HG03442 (cell line): ENCODE measurements at regions not wholly inside any gene's neighbourhood (a gene's known extent, or its start where the extent isn't known, plus 50 kb on each side); places are given as distances from the start of the nearest gene placed in this dataset.

Source experiments
- ATAC-seq: cut with Tn5 transposase; IDR thresholded peaks from one replicate; pipeline ENCODE4 v1.9.1; 2021; ENCODE audit warnings: mild to moderate bottlenecking, moderate library complexity; ENCODE audit not compliant: unreplicated experiment

DNA sequence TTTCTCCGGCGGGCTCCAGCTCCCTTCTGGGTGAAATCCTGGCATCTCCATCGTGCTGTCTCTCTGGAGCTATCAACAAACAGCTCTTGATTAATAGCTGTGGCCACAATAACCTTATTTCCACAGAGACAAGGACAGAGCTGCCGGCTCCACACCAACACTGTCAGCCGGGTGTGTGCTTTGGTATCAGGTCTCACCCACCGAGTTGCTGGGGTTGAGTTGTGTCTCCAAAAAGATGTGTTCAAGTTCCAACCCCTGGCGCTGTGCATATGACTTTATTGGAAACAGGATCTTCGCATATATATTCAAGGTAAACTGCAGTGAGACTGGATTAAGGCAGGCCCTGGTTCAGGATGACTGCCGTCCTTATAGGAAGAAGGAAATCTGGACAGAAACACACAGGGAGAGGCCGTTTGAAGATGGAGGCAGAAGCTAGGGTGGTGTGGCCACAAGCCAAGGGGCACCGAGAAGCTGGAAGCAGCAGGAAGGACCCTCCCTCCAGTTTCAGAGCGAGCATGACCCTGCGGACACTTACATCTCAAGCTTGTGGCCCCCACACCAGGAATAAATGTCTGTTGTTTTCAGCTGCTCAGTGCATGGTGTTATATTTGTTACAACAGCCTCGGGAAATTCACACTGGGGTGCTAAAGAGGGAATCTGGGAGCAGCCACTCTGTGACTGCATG lies 88.4 kb upstream of the TMPRSS2 start:
- no peak for ATAC-seq

DNA sequence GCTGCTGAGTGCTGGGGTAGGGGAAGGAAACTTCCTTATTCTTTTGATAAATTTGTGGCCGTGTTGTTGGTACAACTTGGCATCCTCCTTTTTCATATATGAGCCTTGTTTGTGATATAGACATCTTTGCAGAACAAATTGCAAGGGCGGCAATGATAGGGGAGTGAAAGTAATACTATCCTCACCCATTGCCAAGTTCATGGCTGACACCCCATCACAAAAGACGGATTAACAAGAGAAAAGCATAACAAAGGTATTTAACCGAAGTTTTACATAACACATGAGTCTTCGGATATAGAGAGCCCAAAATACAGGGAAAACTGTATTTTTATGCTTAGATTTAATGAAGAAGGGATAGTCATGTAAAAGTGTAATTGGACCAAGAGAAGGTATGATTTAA lies 86.3 kb upstream of the TMPRSS2 start:
- no peak for ATAC-seq

DNA sequence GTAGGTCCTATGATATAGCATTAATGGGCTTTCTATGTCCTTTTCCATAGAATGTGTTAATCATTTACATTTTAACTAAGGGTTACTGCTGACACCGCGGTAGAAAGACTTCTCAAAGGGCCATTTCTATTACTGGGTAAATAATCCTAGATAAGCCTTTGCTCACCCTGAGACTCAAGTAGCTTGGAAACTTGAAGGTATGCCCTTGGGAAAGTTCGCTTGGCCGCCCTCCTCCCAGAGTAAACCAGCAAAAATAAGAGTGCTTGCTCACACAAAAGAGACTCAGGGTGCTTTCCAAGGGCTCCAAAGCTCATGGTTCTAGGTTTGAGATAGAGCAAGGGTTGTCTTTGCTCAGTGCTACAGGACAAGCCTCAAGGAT lies 85.8 kb upstream of the TMPRSS2 start:
- no peak for ATAC-seq

DNA sequence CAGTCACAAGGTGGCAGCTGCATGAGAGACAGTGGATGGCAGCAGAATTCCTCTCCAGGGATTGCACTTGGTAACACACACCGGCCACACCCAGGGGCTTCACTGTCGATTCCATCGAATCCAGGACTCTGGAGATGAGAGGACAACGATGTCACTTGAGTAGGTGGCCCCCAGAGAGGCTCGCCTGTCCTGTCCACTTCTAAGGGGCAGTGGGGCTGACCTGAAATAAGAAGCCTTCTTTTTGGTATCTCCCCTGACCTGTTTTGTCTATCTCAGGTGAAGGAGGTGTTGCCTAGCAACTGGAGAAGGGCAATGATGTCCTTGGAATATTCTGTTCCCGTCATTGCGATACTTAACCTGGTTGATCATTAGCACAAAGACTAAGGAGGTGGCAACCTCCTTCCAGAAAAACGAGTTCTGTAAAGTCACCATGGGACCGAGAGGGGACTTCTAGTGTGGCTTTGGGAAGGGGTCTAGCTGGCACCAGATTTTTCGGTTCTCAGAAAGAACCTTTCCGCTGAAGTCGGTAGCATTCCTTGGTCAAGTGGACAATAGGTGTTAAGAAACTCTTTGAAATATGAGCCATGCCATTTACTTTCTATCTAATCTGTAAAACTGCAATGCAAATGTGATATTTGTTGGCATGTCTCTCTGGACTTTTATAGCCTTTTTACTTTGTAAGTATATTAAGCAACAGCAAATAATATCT lies 85.2 kb upstream of the TMPRSS2 start:
- ATAC-seq, result no peak

DNA sequence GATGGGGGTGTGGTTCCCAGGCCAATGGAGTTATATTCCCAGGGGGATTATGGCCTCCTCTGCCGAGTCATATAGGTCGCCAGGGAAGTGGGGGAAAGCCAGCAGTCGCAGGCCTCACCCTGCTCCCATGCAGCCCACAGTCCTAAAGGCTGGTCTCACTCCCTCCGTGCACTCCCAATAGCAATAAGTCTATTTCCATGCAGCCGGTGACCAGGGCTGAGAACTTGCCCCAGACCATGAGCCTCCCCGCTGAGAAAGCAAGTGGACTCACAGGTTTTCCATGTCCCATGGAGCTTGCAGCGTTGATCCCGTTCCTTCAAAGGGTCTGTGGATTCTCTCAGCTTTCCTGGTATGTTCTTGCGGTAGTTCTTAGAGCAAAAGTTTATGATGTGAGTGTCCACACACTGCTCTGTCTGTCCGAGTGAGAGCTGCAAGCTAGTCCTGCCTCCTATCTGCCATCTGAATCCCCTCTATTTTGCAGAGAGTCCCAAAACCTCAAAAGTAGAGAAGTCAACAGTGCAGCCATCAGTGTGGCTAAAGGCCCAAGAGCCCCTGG lies 81.7 kb upstream of the TMPRSS2 start:
- ATAC-seq, result no peak

DNA sequence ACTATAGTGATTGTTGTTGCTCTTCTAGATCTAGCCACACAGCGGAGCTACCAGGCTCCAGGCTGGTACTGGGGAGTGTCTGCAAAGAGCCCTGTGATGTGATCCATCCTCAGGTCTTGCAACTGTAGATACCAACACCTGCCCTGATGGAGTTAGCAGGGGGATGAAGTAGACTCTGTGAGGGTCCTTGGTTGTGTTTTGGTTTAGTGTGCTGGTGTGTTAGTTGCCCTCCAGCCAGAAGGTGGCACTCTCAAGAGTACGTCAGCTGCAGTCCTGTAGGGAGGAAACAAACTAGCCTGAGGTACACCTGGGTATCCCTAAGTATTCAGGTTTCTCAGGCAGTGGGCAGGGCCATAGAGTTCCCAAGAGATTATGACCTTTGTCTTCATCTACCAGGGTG lies 81.2 kb upstream of the TMPRSS2 start:
- ATAC-seq, result no peak

DNA sequence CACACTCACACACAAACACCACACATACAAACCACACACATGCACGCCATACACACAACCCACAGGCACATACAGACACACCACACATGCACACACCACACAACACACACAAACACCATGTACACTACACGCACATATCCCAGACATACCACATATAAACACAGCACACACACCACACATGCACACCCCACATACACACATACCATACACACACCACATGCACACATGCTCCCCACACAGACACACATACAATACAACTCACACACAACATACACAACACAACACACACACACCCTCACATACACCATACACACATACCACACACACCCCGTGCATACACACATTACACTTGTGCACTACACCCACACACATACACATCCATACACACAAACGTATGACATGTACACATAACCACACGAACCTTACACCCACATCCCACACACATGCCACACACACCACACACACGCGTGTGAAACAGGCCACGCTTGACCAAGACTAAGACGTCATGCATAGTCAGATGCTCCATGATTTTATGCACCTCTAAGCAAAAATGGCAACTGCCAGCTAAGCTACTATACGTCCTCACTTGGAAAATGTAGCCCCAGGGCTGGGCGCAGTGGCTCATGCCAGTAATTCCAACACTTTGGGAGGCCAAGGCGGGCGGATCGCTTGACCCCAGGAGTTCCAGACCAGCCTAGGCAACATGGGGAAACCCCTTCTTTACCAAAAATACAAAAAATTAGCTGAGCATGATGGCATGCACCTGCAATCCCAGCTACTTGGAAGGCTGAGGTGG lies 77.4 kb upstream of the TMPRSS2 start:
- ATAC-seq, result no peak

DNA sequence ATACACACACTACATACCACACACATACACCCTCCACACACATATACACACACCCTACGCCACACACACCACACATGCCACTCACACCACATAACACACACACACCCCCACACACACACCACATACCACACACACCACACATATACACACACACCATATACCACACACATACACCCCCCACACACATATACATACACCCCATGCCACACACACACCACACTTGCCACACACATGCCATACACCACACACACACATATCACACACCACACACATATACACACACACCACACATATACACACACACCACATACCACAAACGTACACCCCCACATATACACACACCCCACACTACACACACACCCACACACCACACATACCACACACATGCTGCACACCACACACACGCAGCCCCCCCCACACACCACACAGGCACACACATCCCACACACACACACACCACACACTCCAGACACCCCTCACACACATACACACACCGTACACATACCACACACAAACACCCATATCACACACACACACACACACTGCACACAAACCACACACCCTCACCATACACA lies 76.7 kb upstream of the TMPRSS2 start:
- no peak for ATAC-seq

DNA sequence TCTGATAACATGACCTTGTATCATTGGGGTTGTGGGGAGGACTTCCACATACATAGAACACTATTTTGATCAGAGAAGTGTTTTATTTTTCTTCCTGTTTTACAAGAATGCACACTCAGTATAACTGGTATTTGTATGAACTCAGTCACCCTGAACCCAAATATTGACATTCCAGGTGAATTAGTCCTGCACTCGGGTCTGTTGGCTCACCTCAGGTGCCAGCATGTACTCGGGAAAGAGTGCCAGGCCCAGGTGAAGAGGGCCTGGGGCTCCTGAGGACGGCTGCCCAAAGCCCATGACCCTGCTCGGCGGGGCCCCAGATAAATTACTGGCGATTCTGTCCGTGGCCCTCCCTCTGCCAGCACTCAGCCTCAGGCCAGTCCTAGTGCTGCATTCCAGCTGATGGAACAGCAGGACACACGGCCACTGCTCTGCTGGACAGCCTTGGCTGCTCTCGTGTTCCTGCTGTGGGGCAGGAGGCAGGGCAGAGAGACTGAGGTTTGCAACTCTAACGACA lies 75.4 kb upstream of the TMPRSS2 start:
- ATAC-seq, result no peak

DNA sequence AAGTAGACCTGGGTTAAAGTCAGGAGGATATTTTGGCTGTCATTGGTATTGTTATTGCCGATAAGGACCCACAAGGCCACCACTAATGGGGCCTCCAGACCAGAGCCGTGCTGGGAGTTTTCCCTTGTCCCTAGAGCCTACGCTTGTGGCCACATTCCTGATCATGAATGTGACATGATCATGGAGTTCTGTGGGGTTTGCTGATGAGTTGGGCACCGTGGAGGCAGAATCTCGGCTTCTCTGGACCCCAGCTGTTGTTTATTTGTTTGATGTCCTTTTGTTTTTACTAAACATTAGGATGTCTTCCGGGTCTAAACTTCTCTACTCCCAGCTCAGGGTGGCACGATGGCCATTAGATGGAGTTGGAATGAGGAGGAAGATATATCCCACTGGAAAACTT lies 74.9 kb upstream of the TMPRSS2 start:
- ATAC-seq, result no peak

DNA sequence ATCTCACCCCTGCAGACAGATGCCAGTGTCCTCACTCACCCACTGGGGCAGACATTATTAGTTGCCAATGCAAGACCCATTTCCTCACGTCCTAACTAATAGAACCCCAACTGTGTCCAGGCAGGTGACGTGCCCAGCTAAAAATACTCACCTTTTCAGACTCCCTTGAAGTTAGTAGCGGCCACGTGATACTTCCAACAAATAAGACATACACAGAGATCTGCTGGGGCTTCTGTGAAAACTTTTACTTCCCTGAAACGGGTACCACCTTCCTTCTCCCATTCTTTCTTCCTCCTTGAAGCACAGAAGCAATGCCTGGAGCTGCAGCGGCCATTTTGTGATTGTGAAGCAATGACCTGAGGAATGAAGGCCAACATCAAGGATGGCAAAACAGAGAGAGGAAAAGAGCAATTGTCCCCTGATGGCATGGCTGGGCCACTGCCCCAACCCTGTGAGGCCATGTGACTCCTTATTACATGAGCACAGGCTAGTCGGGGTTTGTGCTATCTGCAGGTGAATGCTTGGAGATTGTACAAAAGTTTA lies 74.4 kb upstream of the TMPRSS2 start:
- no peak for ATAC-seq

DNA sequence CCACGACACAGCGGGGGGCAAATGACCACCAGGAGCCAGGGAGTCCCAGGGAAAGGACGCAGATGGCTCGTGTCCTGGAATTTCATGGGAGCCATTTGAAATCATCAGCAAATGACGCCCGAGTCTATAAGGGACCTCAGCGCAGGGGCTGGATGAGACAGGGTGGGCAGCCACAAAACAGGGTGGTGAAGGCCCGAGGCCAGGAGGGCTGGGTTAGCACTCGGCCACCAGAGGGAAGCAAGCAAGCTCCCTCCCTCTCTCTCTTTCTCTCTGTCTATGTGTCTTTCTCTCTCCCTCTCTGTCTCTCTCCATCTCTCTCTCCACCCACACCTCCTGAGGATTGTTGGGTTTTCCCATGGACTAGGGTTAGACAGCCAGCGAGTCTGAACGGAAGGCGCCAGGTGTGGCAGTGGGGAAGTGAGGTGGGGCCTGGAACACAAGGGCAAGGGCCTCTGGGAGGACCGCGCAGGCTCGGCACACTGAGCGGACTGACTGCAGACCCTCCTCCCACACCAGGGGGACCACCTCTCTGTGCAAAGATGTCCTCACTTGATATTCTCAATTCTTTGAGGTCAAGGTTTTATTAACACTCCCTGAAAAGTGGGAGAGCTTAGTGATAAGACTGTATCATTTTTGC lies 73.8 kb upstream of the TMPRSS2 start:
- no peak for ATAC-seq

DNA sequence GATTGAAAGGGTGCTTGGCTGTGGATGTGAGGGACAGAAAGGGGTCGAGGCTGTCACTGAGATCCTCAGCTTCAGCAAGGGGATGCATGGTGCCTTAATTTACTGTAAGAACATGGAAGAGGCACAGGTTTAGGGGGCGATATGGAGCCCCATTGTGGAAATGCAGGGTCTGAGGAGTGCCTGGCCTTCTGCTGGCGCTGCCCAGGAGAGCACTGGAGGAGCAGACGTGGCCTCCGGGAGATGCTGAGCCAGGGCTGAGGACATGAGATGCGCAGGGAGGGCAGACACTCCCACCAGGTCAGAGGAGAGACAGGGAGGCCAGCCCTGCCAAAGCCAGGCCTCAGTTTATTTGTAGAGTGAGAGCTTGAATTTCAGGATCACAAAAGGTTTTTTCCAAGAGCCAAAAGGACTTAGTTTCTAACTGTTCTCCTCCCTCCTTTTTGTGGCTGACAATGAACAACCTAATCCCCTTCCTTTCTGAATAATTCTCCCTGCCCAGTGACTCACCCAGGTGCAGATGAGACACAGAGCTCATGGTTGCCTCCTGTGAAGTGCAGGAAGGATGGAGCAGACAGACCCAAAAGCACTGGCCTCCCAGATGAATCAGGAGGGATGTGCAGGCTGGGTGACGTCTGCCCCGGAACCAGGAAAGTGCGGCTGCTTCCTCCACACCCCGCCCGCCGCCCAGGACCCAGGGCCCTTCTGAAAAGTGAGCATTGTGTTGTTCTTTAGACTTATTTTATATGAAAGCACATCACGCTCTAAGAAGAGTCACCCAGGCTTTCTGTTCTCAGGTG lies 73.0 kb upstream of the TMPRSS2 start:
- ATAC-seq, result no peak

DNA sequence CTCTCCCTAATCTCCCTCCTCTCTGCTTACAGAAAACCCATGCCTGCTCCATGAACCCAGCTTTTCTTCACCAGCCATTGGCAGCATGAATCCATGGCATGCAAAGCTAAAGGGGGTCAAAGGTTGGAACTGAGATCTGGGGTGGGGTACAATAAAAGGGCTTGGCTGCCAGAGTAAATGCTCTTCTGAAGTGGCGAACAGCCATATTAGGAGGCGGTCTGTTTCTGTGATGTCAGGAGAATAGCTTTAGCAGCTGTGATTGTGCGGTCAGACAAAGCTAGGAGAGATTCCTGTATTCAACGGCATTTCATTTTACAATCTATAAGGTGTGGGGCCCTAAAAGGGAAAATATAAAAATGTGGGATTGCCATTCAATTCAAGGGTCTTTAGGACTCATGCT lies 71.7 kb upstream of the TMPRSS2 start:
- ATAC-seq, result no peak

DNA sequence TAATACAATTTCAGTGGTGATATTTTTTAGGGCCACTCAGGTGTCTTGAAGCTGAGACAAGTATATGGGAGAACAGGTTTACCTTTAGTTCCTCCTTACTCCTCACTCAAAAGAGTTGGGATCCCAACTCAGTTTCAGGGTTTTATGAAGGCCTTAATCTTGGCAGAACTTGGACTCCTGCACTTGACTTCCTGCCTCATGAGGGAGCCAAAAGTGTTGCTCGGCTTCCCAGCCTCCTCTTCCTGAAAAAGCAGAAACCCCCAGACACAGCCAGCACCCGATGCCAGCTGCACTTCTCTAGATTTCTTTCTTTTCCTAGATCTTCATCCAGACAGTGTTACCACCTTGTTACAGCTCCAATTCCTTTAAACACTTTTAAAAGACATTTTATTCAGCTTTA lies 70.8 kb upstream of the TMPRSS2 start:
- no peak for ATAC-seq

DNA sequence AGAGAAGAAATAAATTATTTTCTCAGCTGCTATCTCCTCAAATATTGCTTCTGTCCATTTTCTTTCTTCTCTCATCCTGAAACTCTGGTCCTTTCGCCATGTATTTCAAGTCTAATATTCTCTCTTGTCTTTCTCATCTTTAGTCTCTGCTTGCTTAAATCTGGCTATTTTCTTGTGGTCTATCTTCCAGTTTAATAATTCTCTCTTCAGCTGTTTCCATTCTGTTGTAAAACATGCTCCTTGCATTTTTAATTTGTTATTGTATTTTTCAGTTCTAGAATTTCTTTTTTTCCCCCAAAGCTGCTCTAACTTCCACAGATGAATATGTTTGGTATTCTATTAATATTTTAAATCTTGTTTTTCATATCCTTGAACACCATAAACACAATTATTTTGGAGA lies 70.1 kb upstream of the TMPRSS2 start:
- ATAC-seq, result no peak

DNA sequence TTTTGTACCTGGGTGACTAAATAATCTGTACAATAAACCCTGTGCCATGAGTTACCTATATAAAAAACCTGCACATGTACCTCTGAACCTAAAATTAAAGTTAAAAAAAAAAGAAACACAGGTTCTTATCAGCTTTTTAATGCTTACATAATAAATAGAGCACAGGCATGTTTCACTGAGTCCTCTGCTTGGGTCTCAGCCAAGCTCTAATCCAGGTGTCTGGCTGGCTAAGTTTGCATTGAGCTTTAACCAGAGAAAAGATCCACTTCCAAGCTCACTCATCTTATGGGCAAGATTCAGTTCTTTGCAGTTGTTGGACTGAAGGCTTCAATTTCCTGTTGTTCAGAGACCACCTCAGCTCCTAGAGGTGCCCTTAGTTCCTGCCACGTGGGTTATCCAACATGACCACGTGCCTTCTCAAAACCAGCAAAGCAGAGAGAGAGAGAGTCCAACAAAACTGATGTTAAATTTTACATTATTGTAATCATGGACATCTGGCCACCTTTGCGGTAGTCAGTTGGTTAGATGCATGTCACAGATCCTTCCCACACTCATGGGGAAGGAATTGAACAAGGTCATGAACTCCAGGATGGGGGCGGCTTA lies 68.2 kb upstream of the TMPRSS2 start:
- no peak for ATAC-seq

DNA sequence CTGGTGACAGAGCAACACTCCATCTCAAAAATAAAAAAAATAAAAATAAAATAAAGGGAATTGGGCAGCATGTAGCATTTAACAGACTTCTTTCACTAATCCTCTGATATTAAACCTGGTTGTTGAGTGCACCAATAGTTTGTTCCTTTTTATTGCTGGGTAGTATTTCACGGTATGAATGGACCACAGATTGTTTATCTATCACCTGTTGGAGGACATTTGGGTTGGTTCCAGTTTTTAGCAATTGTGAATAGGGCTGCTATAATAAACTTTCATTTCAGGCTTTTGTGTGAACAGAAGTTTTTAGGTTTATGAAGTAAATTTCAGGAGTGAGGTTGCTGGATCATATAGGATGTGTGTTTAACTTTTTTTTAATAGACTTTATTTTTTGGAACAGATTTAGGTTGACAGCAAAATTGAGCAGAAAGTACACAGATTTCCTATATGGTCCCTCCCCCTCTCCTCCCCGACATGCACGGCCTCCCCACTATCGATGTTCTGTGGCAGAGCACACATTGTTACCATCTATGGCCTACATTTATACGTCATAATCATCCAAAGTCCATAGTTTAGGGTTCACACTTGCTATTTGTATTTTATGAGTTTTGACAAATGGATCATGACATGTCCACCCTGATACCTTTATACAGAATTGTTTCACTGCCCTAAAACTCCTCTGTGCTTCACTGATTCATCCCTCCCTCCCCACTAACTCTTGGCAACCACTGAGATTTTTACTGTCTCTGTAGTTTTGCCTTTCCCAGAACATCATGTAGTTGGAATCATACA lies 66.1 kb upstream of the TMPRSS2 start:
- ATAC-seq, result no peak
